CD4-positive, alpha-beta T cell treated with Interleukin-17A for 1 hour (primary cell): ENCODE measurements at regions not wholly inside any gene's neighbourhood (a gene's known extent, or its start where the extent isn't known, plus 50 kb on each side); places are given as distances from the start of the nearest gene placed in this dataset.

Source experiments
- DNase-seq: peaks from one replicate; pipeline ENCODE4 v3.0.0-alpha.2; 2020

- no peak for DNase-seq
These were observed 49.7 kb upstream of the ZNF516 start for GRCh38 chr18:76544511-76545345.
